HUES6 (cell line): ENCODE measurements at regions not wholly inside any gene's neighbourhood (a gene's known extent, or its start where the extent isn't known, plus 50 kb on each side); places are given as distances from the start of the nearest gene placed in this dataset.

Source experiments
- H3K27ac ChIP-seq: 2 replicates; pipeline ENCODE4 v1.7.0; 2013; ENCODE audit warnings: low read depth, mild to moderate bottlenecking, low read length, inconsistent platforms
- H3K27me3 ChIP-seq: 2 replicates; pipeline ENCODE4 v1.6.1; 2013; ENCODE audit warnings: low read length; ENCODE audit not compliant: control insufficient read depth, insufficient read depth
- H3K36me3 ChIP-seq: 2 replicates; pipeline ENCODE4 v1.6.1; 2013; ENCODE audit warnings: low read length; ENCODE audit not compliant: control insufficient read depth, insufficient read depth
- H3K4me1 ChIP-seq: 2 replicates; pipeline ENCODE4 v1.6.1; 2013; ENCODE audit warnings: low read length; ENCODE audit not compliant: control insufficient read depth, insufficient read depth
- H3K4me3 ChIP-seq: 2 replicates; pipeline ENCODE4 v1.5.1; 2013; ENCODE audit warnings: low read depth, low read length
- H3K9ac ChIP-seq: one replicate; pipeline ENCODE4 v1.6.1; 2013; ENCODE audit warnings: mild to moderate bottlenecking, low read length
- H3K9me3 ChIP-seq: 2 replicates; pipeline ENCODE4 v1.6.1; 2013; ENCODE audit warnings: low read depth, low read length; ENCODE audit not compliant: control insufficient read depth, insufficient read depth

DNA sequence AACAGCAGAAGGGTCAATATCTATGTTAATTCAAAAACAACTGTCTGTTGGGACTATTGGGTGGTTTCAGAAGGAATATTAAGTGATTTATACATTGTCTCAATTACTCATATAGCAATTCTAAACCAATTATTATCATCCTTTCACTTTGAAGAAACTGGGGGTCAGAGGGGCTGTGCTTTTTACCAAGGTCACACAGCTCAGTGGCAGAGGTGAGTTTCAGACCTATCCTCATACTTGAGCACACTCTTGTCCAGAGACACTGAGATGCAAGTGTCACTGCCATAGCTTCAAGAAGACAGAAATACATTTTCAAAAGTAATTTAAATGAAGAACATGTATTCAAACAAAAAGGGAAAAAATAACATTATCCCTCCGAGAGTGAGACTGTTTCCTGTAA, 195.3 kb downstream of the ARL4A start:
- H3K4me3 ChIP-seq = no peak overlapping the region
- H3K27me3 ChIP-seq = no peaks in the 10 kb centered on the region
- no peak overlapping the region for H3K27ac ChIP-seq
- H3K9ac ChIP-seq = no peak overlapping the region
- H3K36me3 ChIP-seq = no peaks in the 10 kb centered on the region
- no peaks in the 10 kb centered on the region for H3K9me3 ChIP-seq
- no peaks in the 10 kb centered on the region for H3K4me1 ChIP-seq

DNA sequence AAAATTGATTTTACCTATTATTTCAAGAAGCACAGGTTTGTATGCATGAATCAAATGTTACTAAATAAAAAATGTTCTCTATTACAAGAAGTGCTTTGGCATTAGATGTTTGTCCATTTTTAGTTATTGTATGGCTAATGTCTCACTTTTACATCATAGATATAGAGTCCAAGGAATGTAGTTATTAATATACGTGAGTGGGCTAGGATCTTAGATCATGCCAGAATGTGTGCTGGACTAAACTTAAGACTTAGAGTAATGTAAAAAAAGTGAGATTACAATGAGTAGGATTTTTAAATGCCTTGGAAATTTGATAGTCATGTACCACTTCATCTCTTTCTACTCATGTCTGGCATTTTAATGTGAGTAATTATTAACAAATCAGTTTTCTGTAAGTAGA, 196.6 kb downstream of the ARL4A start:
- Histone ChIP-seq H3K9ac (no peak overlapping the region), H3K36me3 (no peaks in the 10 kb centered on the region), H3K27ac (no peak overlapping the region), H3K27me3 (no peaks in the 10 kb centered on the region), H3K4me1 (no peaks in the 10 kb centered on the region), H3K4me3 (no peak overlapping the region), H3K9me3 (no peaks in the 10 kb centered on the region)

DNA sequence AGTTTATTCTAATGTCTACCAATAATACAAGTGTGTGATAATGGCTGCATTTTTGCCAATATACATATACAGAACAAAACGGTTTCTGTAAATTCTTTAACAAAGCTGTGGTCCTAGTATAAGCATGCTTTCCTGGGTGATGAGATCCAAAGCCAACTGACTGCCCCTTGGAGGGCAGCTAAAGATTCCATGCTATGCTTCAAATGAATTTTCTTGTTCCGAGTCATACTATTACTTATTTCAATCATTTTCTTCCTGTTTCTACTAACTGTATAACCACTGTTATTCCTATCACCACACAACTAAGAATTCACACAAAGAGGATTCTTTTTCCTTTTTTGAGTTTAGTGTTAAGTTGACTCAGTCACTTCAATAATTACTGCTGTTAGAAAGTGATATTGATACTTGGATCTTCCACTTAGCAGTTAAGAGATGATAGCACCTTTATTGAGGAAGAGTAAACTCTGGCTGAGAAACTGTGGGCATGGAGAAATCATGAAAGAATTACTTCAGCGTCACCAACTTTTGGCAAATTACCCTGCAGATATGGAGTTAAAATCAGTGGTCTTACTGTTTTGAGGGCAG, 197.5 kb downstream of the ARL4A start:
- Histone ChIP-seq H3K27ac (no peak overlapping the region), H3K36me3 (no peaks in the 10 kb centered on the region), H3K4me3 (no peak overlapping the region), H3K9ac (no peak overlapping the region), H3K9me3 (no peaks in the 10 kb centered on the region), H3K27me3 (no peaks in the 10 kb centered on the region), H3K4me1 (no peaks in the 10 kb centered on the region)

DNA sequence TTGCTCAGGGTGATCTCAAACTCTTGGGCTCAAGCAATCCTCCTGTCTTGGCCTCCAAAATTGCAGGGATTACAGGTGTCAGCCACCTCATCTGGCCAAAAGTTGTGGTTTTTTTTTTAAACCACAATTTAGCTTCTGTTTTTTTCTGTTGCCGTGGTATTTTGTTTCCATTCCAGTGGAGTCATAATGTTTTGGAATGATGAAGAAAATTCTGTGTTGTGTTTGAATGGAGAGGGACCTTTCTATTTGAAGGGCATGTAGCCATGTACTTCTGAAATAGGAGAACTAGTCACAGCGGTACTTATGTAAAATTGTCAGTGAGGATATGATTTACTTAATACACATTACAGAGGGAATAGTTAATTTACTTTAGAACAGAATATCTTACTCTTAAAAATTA, 201.3 kb downstream of the ARL4A start:
- Histone ChIP-seq H3K27ac (no peak overlapping the region), H3K27me3 (no peaks in the 10 kb centered on the region), H3K9ac (no peak overlapping the region), H3K4me1 (no peaks in the 10 kb centered on the region), H3K9me3 (no peaks in the 10 kb centered on the region), H3K36me3 (no peaks in the 10 kb centered on the region), H3K4me3 (no peak overlapping the region)

DNA sequence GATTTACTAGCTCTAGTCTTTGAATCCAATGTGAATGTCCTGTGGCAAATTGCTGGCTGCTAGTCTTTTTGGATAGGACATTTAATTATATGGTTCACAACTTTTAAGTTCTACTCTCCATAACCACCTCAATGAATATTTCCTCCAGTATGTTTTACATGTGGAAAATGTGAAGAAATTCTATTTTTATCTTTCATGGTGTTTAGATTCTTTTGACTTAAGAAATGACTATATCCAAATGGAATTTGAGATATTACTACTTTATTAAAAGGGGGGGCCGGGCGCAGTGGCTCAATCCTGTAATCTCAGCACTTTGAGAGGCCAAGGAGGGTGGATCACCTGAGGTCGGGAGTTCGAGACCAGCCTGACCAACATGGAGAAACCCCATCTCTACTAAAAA, 202.0 kb downstream of the ARL4A start:
- Histone ChIP-seq H3K27ac (no peak overlapping the region), H3K9ac (no peak overlapping the region), H3K9me3 (no peaks in the 10 kb centered on the region), H3K4me1 (no peaks in the 10 kb centered on the region), H3K27me3 (no peaks in the 10 kb centered on the region), H3K4me3 (no peak overlapping the region), H3K36me3 (no peaks in the 10 kb centered on the region)

DNA sequence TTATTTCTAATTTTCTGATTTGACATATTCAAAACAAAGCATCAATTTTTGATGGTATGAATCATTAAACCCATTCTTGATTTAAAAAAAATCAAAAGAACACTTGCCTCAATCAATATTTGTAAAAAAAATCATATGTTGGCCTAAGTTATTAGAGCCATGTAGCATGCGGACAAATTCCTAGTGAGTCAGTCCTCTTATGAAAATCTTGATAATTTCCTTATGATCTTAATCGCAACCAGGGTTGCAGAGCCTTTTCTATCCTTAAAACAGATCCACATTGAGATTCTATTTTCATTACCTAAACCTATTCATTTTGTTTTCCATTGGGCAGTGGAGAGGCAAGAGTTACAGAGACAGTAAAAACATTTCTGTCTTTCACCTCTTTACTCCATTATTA, 203.2 kb downstream of the ARL4A start:
- H3K27ac ChIP-seq = no peak overlapping the region
- no peaks in the 10 kb centered on the region for H3K27me3 ChIP-seq

DNA sequence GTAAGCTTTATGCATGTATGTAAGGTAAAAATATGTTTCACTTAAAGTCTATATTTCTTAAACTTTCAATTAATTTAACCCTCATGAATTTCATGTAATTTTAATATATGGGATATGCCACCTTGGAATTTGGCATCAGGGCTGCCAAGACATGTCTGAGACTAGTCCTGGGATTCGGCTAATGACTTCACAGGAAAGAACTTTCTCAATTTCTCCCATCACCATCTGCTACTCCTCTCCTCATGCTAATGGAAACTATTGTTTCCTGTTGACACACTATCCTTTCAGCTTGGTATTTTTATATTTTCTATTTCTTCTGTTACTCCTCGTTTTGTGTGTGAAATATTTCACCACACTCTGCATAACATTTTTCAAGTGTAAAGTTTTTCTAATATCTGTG, 205.9 kb downstream of the ARL4A start:
- Histone ChIP-seq H3K9me3 (no peaks in the 10 kb centered on the region), H3K36me3 (no peaks in the 10 kb centered on the region), H3K9ac (no peak overlapping the region), H3K4me3 (no peak overlapping the region), H3K27me3 (no peaks in the 10 kb centered on the region), H3K4me1 (no peaks in the 10 kb centered on the region), H3K27ac (no peak overlapping the region)

More for the DNA sequence above, 203.2 kb downstream of the ARL4A start:
- Histone ChIP-seq H3K9me3 (no peaks in the 10 kb centered on the region), H3K4me1 (no peaks in the 10 kb centered on the region), H3K4me3 (no peak overlapping the region), H3K36me3 (no peaks in the 10 kb centered on the region), H3K9ac (no peak overlapping the region)

DNA sequence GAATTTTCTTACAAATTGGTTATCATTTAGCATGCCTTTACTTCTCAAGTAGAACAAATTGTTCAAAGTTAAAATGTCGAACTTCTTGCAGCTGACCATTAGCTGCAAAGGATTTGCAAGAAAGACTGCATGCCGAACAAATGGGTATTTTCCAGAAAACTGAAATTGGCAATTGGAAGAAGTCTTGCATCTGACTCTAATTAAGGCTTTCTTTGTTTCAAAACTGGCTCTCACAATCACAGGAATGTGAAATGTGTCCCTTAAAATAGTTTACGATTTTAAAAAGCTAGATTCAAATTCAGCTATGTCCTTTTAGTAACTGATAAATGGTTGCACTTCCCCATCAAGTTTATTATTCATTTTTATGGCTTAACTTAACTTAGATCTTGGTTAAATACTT, 207.9 kb downstream of the ARL4A start:
- no peak overlapping the region for H3K4me3 ChIP-seq
- H3K27ac ChIP-seq = no peak overlapping the region
- H3K9me3 ChIP-seq = no peaks in the 10 kb centered on the region
- H3K36me3 ChIP-seq = no peaks in the 10 kb centered on the region
- no peak overlapping the region for H3K9ac ChIP-seq
- no peaks in the 10 kb centered on the region for H3K27me3 ChIP-seq
- H3K4me1 ChIP-seq = no peaks in the 10 kb centered on the region

DNA sequence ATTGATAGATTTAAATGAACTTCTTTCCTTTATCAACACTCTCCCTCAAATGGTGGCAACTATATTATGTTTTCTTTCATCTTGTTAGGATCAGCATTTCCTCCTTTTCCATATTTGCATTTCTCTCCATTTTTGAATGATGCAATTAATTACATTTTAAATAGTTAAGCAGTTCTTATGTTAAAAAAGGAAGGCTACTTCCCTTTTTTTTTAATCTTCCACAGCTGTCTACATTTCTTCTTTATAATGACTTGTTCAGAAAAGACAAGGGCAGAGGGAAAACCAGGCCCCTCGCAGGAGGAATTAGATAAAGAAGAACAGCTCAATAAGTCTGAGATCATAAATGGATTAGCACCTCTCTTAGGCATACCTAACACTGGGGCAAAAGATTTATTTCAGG, 208.9 kb downstream of the ARL4A start:
- Histone ChIP-seq H3K9me3 (no peaks in the 10 kb centered on the region), H3K4me1 (no peaks in the 10 kb centered on the region), H3K4me3 (no peak overlapping the region), H3K36me3 (no peaks in the 10 kb centered on the region), H3K27ac (no peak overlapping the region), H3K9ac (no peak overlapping the region), H3K27me3 (no peaks in the 10 kb centered on the region)

DNA sequence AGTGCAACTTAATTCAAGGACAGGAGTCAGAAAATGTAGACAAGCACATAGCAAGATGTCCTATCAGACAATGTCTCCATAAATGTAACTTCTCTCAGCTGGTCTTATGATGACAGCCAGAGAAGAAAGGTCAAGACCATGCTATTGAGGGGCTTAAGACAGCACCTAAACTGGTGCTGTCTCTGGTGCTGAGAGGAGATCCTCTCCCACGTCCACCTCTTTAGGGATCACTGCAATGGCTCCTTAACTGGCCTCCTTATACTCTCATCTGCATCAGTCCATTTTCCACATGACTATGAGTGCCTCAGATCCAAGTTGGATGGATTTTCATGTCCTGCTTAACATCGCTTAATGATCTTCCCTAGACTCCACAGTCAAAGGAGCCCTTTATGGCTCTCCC, 210.6 kb downstream of the ARL4A start:
- no peak overlapping the region for H3K9ac ChIP-seq
- no peaks in the 10 kb centered on the region for H3K36me3 ChIP-seq
- no peaks in the 10 kb centered on the region for H3K27me3 ChIP-seq
- no peak overlapping the region for H3K27ac ChIP-seq
- no peak overlapping the region for H3K4me3 ChIP-seq
- H3K9me3 ChIP-seq = no peaks in the 10 kb centered on the region
- H3K4me1 ChIP-seq = no peaks in the 10 kb centered on the region

DNA sequence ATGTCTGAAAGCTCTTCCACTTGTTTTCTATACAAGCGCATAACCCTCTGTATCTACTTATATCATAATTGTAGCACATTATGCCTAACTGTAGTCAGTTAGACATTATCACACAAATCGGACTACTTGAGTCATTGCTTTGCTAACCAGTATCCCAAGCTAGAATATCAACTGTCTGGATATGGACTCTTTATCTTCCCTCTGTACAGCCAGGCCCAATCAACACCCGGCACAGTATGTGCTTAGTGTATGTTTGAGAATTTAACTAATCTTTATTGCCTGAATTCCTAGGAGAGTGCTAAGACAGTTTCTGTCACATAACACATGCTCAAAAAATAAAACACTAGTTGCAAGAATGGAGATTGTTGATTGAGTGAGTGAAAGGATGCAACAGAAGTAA, 211.2 kb downstream of the ARL4A start:
- Histone ChIP-seq H3K9me3 (no peaks in the 10 kb centered on the region), H3K4me1 (no peaks in the 10 kb centered on the region), H3K36me3 (no peaks in the 10 kb centered on the region), H3K27me3 (no peaks in the 10 kb centered on the region), H3K9ac (no peak overlapping the region), H3K27ac (no peak overlapping the region), H3K4me3 (no peak overlapping the region)

DNA sequence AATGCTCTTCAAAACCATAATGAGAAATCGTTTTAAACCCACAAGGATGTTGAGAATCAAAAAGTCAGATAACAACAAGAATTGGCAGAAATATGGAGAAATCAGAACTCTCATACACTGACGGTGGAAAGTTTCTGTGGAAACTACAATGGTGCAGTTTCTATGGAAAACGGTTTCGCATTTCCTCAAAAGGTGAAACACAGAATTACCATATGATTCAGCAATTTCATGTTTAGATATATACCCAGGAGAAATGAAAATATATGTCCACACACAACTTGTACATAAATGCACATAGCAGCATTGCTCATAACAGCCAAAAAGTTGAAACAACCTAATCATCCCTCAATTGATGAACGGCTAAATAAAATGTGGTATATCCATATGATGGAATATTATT, 218.2 kb downstream of the ARL4A start:
- H3K27me3 ChIP-seq = no peaks in the 10 kb centered on the region
- H3K9me3 ChIP-seq = no peaks in the 10 kb centered on the region
- no peaks in the 10 kb centered on the region for H3K36me3 ChIP-seq
- no peak overlapping the region for H3K4me3 ChIP-seq
- H3K9ac ChIP-seq = no peak overlapping the region
- H3K4me1 ChIP-seq = no peaks in the 10 kb centered on the region
- H3K27ac ChIP-seq = no peak overlapping the region
